ENCODE measurements at regions not wholly inside any gene's neighbourhood (a gene's known extent, or its start where the extent isn't known, plus 50 kb on each side); places are given as distances from the start of the nearest gene placed in this dataset.

- POLR2A ChIA-PET (ENCODE audit: unreplicated experiment) = no interaction called here
- Histone ChIP-seq H3K4ac (ENCODE audit: low read depth, low read length) (no peak overlapping the region), H3K14ac (replicated peaks; ENCODE audit: low read depth, low read length) (no peak overlapping the region), H3K4me1 (ENCODE audit: control insufficient read depth, insufficient read depth, low read length) (no peaks in the 10 kb centered on the region), H2BK5ac (ENCODE audit: low read depth, low read length, poor library complexity, severe bottlenecking) (no peak overlapping the region), H3K56ac (ENCODE audit: extremely low read depth, insufficient read depth, low read length) (no peak overlapping the region), H2BK15ac (ENCODE audit: low read depth, low read length) (no peak overlapping the region), H3K18ac (ENCODE audit: low read depth, low read length) (no peak overlapping the region), H4K5ac (ENCODE audit: low read depth, low read length) (no peak overlapping the region), H2AK5ac (ENCODE audit: low read depth, low read length) (no peak overlapping the region), H3K9ac (ENCODE audit: low read depth, low read length) (no peak overlapping the region), H3K27me3 (ENCODE audit: control insufficient read depth, insufficient read depth, low read length) (no peaks in the 10 kb centered on the region), H4K91ac (ENCODE audit: insufficient read depth, low read depth, low read length) (no peak overlapping the region), H3K27ac (ENCODE audit: insufficient read depth, low read length) (no peak overlapping the region), H2AFZ (replicated peaks; ENCODE audit: low read length, poor library complexity) (no peak overlapping the region), H3K9me1 (ENCODE audit: insufficient read depth, low read length) (no peaks in the 10 kb centered on the region), H4K8ac (ENCODE audit: low read depth in 2 of 2, low read length in 2 of 2) (no peak overlapping the region), H2AK9ac (replicated peaks; ENCODE audit: low read depth, low read length, poor library complexity) (no peak overlapping the region), H3K36me3 (ENCODE audit: control insufficient read depth, insufficient read depth, low read length) (no peaks in the 10 kb centered on the region), H2BK20ac (ENCODE audit: low read depth, low read length) (no peak overlapping the region), H3K4me3 (ENCODE audit: insufficient read depth, low read depth, low read length) (no peak overlapping the region), H3K9me3 (ENCODE audit: control insufficient read depth, insufficient read depth, low read length) (no peaks in the 10 kb centered on the region), H3K79me1 (ENCODE audit: low read depth in 1 of 2, low read length in 2 of 2) (no peaks in the 10 kb centered on the region), H4K20me1 (ENCODE audit: insufficient read depth, low read length) (no peaks in the 10 kb centered on the region), H3K4me2 (ENCODE audit: low read depth, low read length) (no peak overlapping the region), H2BK120ac (ENCODE audit: low read depth, low read length) (no peak overlapping the region), H3K23ac (ENCODE audit: low read depth, low read length) (no peak overlapping the region)
- in situ Hi-C loops (cut with MboI; ENCODE audit: low sequenced_read_pairs) (no loop called here), intact Hi-C loops (cut with micrococcal nuclease) (no loop called here), dilution Hi-C loops (cut with HindIII; ENCODE audit: low sequenced_read_pairs, unreplicated experiment) (no loop called here)
- BruUV-seq (replicated peaks) = no TSS peak
- CTCF ChIA-PET = no interaction called here
- DNase-seq (no peak), ATAC-seq (ENCODE audit: low read depth) (no peak)
- TF ChIP-seq ELK1 (IDR thresholded peaks at IDR 0.05; ENCODE audit: borderline replicate concordance, low read depth, low read length) = no peak
- no peak for TF ChIP-seq RFX5 (IDR thresholded peaks at IDR 0.05; ENCODE audit: low read depth, low read length)
- WGBS, 2 experiments (ENCODE audit: extremely low coverage in 2 of 2, insufficient read length in 1 of 2) = no CpG with 5 or more reads among the region's 1 CpG
Observed at GRCh38 chr12:19068137-19068536, 61.4 kb upstream of the PLEKHA5 start.

Data from IMR-90 (cell line).